ENCODE measurements at regions not wholly inside any gene's neighbourhood (a gene's known extent, or its start where the extent isn't known, plus 50 kb on each side); places are given as distances from the start of the nearest gene placed in this dataset.

DNA sequence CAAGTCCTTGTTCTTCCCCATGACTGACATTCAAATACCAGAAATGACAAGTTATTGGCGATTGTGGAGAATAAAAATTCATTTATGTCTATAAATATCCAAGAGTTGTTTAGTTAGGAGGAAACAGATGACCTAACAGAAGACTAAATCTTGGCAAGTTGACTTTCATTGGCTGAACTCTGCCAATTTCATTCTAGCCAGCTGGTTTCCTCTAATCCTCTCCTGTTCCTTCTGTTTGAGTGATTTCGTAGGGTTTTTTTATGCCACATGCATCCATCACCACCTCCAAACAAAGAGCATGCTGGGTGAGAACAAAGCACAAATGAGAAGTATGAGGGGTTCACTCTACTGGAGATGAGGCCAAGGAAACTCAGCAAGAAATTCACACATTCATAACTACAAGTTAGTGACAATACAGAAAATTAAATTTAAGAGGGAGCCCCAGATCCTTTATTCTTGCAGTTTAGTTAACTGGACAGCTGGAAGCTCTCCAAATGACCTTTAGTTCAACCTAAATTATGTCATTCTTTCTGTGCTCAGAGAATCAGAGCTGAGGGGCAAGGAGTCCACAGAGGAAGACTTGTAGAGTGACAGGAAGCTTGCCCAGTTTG lies 932.0 kb downstream of the TLE4 start:
- Histone ChIP-seq H3K4me1 (ENCODE audit: control insufficient read depth, insufficient read depth, low read length) (peaks cover 12% of the 10 kb centered on the region), H3K4me3 (ENCODE audit: low read length) (no peak overlapping the region), H3K27me3 (ENCODE audit: control insufficient read depth, insufficient read depth, low read length) (no peaks in the 10 kb centered on the region), H3K36me3 (ENCODE audit: control insufficient read depth, insufficient read depth, low read length) (no peaks in the 10 kb centered on the region), H3K9me3 (replicated peaks; ENCODE audit: control insufficient read depth, low read depth, low read length) (no peaks in the 10 kb centered on the region), H3K27ac (ENCODE audit: low read length) (peak overlapping the region; percentile 77)
- no CpG with 5 or more reads among the region's 2 CpGs for WGBS (ENCODE audit: insufficient coverage)
- peak; percentile 94 for DNase-seq

GRCh38 chr9:80502306-80502705 lies 930.5 kb downstream of the TLE4 start:
- H3K9me3 ChIP-seq (replicated peaks; ENCODE audit: control insufficient read depth, low read depth, low read length) = no peaks in the 10 kb centered on the region
- H3K4me3 ChIP-seq (ENCODE audit: low read length) = no peak overlapping the region
- no CpG with 5 or more reads among the region's 5 CpGs for WGBS (ENCODE audit: insufficient coverage)
- no peak overlapping the region for H3K27ac ChIP-seq (ENCODE audit: low read length)
- H3K4me1 ChIP-seq (ENCODE audit: control insufficient read depth, insufficient read depth, low read length) = peaks cover 12% of the 10 kb centered on the region
- DNase-seq = peak; percentile 62
- H3K36me3 ChIP-seq (ENCODE audit: control insufficient read depth, insufficient read depth, low read length) = no peaks in the 10 kb centered on the region
- no peaks in the 10 kb centered on the region for H3K27me3 ChIP-seq (ENCODE audit: control insufficient read depth, insufficient read depth, low read length)

- no peaks in the 10 kb centered on the region for H3K36me3 ChIP-seq (ENCODE audit: control insufficient read depth, insufficient read depth, low read length)
- H3K4me1 ChIP-seq (ENCODE audit: control insufficient read depth, insufficient read depth, low read length) = peaks cover 12% of the 10 kb centered on the region
- no peaks in the 10 kb centered on the region for H3K9me3 ChIP-seq (replicated peaks; ENCODE audit: control insufficient read depth, low read depth, low read length)
- no peak overlapping the region for H3K4me3 ChIP-seq (ENCODE audit: low read length)
- no peaks in the 10 kb centered on the region for H3K27me3 ChIP-seq (ENCODE audit: control insufficient read depth, insufficient read depth, low read length)
- peak; percentile 13 for DNase-seq
- WGBS (ENCODE audit: insufficient coverage) = 20% methylated on average over 1 of the region's 3 CpGs
- H3K27ac ChIP-seq (ENCODE audit: low read length) = no peak overlapping the region
Observed at GRCh38 chr9:80501635-80502034, 929.9 kb downstream of the TLE4 start.

GRCh38 chr9:80500300-80500699 lies 928.5 kb downstream of the TLE4 start:
- H3K27ac ChIP-seq (ENCODE audit: low read length) = no peak overlapping the region
- DNase-seq = no peak
- no peaks in the 10 kb centered on the region for H3K27me3 ChIP-seq (ENCODE audit: control insufficient read depth, insufficient read depth, low read length)
- peaks cover 12% of the 10 kb centered on the region for H3K4me1 ChIP-seq (ENCODE audit: control insufficient read depth, insufficient read depth, low read length)
- H3K9me3 ChIP-seq (replicated peaks; ENCODE audit: control insufficient read depth, low read depth, low read length) = no peaks in the 10 kb centered on the region
- H3K36me3 ChIP-seq (ENCODE audit: control insufficient read depth, insufficient read depth, low read length) = no peaks in the 10 kb centered on the region
- H3K4me3 ChIP-seq (ENCODE audit: low read length) = no peak overlapping the region
- WGBS (ENCODE audit: insufficient coverage) = 77% methylated on average over 3 of the region's 4 CpGs

DNA sequence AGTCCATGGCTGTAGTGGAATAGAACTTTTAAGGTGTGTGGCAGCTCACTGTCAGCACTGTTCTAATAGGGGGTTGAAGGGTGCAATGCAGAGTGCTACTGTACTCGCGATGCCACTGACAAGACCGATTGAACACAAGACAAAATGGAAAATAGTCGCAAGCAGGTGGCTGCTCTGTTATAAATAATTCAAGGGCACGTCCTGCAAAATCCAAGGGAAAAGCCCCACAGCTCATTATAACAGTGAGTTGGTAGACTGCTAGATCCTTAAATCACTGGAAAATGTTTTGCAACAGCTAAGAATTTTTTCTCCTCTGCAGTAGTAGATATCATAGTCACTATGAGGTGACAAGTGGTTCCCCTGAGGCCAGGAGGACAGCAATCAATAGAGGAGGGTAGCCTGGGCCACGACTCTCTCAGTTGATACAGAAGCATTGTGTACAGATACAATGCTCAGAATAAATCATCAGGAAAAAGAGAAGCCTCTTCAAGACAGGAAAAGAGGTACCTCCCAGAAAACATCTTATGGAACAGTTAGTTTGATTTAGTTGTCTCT lies 926.3 kb downstream of the TLE4 start:
- WGBS (ENCODE audit: insufficient coverage) = 74% methylated on average over 3 of the region's 6 CpGs
- no peak for DNase-seq
- H3K27ac ChIP-seq (ENCODE audit: low read length) = no peak overlapping the region
- no peaks in the 10 kb centered on the region for H3K9me3 ChIP-seq (replicated peaks; ENCODE audit: control insufficient read depth, low read depth, low read length)
- no peaks in the 10 kb centered on the region for H3K36me3 ChIP-seq (ENCODE audit: control insufficient read depth, insufficient read depth, low read length)
- no peaks in the 10 kb centered on the region for H3K27me3 ChIP-seq (ENCODE audit: control insufficient read depth, insufficient read depth, low read length)
- H3K4me1 ChIP-seq (ENCODE audit: control insufficient read depth, insufficient read depth, low read length) = no peaks in the 10 kb centered on the region
- H3K4me3 ChIP-seq (ENCODE audit: low read length) = no peak overlapping the region

DNA sequence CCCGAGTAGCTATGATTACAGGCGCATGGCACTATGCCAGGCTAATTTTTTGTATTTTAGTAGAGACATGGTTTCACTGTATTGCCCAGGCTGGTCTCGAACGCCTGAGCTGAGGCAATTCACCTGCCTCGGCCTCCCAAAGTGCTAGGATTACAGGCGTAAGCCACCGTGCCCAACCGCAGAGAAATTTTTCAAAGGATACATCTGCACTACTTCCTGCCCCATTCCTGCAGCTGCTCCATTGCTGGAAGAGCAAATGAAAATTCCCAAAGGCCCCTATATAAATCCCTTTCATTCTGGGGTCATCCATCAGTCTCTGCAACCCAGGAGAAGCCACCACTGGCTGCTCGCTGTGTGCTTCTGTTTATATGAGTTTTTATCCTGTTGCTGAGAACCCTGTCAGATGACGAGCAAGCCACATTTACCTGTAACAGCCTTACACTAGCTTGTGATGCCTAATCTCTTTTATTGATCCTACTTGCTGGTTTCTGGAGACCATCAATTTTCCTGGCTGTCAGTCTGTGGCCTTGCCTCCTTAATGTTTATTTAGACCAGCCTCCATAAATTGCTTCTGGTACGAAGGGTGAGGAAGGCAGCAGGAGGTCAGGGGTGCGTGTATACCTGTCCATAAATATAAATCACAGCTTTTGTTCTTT lies 925.3 kb downstream of the TLE4 start:
- no peak overlapping the region for H3K4me3 ChIP-seq (ENCODE audit: low read length)
- WGBS (ENCODE audit: insufficient coverage) = 45% methylated on average over 6 of the region's 12 CpGs

GRCh38 chr9:80493258-80493657 lies 921.5 kb downstream of the TLE4 start:
- Histone ChIP-seq H3K4me1 (ENCODE audit: control insufficient read depth, insufficient read depth, low read length) (no peaks in the 10 kb centered on the region), H3K4me3 (ENCODE audit: low read length) (no peak overlapping the region), H3K9me3 (replicated peaks; ENCODE audit: control insufficient read depth, low read depth, low read length) (no peaks in the 10 kb centered on the region), H3K27ac (ENCODE audit: low read length) (no peak overlapping the region), H3K27me3 (ENCODE audit: control insufficient read depth, insufficient read depth, low read length) (no peaks in the 10 kb centered on the region), H3K36me3 (ENCODE audit: control insufficient read depth, insufficient read depth, low read length) (no peaks in the 10 kb centered on the region)
- no peak for DNase-seq

More for the DNA sequence above, 925.3 kb downstream of the TLE4 start:
- H3K27me3 ChIP-seq (ENCODE audit: control insufficient read depth, insufficient read depth, low read length) = no peaks in the 10 kb centered on the region
- H3K36me3 ChIP-seq (ENCODE audit: control insufficient read depth, insufficient read depth, low read length) = no peaks in the 10 kb centered on the region
- peak; percentile 18 for DNase-seq
- no peak overlapping the region for H3K27ac ChIP-seq (ENCODE audit: low read length)
- H3K4me1 ChIP-seq (ENCODE audit: control insufficient read depth, insufficient read depth, low read length) = no peaks in the 10 kb centered on the region
- H3K9me3 ChIP-seq (replicated peaks; ENCODE audit: control insufficient read depth, low read depth, low read length) = no peaks in the 10 kb centered on the region

DNA sequence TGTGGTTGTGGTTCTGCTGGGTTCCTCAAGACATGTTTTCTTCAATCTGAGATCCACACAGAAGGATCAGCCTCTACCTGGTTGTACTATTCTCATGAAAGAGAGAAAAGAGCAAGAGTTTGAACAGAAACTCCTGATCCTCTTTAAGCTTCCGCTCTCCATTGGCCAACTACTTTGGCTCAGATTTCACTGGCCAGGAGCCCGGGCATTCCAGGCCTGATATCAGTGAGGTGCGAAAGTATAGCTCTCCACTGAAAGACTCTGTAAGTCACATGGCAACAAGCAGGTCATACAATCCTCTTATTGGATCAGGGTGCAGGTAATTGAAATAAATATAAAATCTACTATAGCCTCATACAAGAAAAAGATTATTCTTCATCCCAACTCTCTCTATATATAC lies 920.5 kb downstream of the TLE4 start:
- H3K9me3 ChIP-seq (replicated peaks; ENCODE audit: control insufficient read depth, low read depth, low read length) = no peaks in the 10 kb centered on the region
- peak; percentile 32 for DNase-seq
- H3K36me3 ChIP-seq (ENCODE audit: control insufficient read depth, insufficient read depth, low read length) = no peaks in the 10 kb centered on the region
- H3K4me3 ChIP-seq (ENCODE audit: low read length) = no peak overlapping the region
- no peak overlapping the region for H3K27ac ChIP-seq (ENCODE audit: low read length)
- H3K4me1 ChIP-seq (ENCODE audit: control insufficient read depth, insufficient read depth, low read length) = no peaks in the 10 kb centered on the region
- no peaks in the 10 kb centered on the region for H3K27me3 ChIP-seq (ENCODE audit: control insufficient read depth, insufficient read depth, low read length)
- WGBS (ENCODE audit: insufficient coverage) = 67% methylated on average over 1 of the region's 3 CpGs

DNA sequence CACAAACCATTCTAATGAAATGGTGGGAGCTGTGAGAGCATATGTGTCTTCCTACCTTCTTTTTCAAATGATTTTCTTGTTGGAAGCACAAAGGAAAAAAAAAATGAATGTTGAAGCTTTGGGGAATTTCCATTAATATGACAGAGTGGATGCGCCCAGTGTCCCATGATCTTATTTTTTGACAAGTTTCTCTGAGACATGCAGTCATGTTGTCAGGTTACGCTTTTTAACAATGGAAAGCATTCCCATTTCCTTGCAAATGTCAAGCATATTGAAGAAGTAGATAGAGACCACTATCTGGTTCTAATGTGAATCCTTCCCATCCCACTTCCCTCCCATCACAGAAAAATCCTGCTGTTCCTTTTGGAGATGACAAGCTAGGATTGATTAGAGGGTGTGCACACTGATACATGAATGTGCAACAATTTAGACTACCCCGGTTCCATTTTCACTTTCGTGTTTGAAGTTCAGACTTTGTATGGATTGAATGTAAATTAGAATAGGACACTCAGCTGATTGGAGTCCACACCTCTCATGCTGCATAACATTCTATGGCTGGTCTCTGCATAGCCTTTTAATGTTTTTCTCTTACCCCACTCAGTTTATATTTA lies 919.4 kb downstream of the TLE4 start:
- Histone ChIP-seq H3K9me3 (replicated peaks; ENCODE audit: control insufficient read depth, low read depth, low read length) (no peaks in the 10 kb centered on the region), H3K36me3 (ENCODE audit: control insufficient read depth, insufficient read depth, low read length) (no peaks in the 10 kb centered on the region), H3K27ac (ENCODE audit: low read length) (no peak overlapping the region), H3K4me3 (ENCODE audit: low read length) (no peak overlapping the region), H3K27me3 (ENCODE audit: control insufficient read depth, insufficient read depth, low read length) (no peaks in the 10 kb centered on the region), H3K4me1 (ENCODE audit: control insufficient read depth, insufficient read depth, low read length) (no peaks in the 10 kb centered on the region)
- no peak for DNase-seq
- no CpG with 5 or more reads among the region's 4 CpGs for WGBS (ENCODE audit: insufficient coverage)

GRCh38 chr9:80489329-80489728 lies 917.6 kb downstream of the TLE4 start:
- Histone ChIP-seq H3K9me3 (replicated peaks; ENCODE audit: control insufficient read depth, low read depth, low read length) (no peaks in the 10 kb centered on the region), H3K27me3 (ENCODE audit: control insufficient read depth, insufficient read depth, low read length) (no peaks in the 10 kb centered on the region), H3K27ac (ENCODE audit: low read length) (no peak overlapping the region), H3K4me1 (ENCODE audit: control insufficient read depth, insufficient read depth, low read length) (no peaks in the 10 kb centered on the region), H3K4me3 (ENCODE audit: low read length) (no peak overlapping the region), H3K36me3 (ENCODE audit: control insufficient read depth, insufficient read depth, low read length) (no peaks in the 10 kb centered on the region)
- no CpG with 5 or more reads among the region's 4 CpGs for WGBS (ENCODE audit: insufficient coverage)
- no peak for DNase-seq
